ENCODE measurements at regions not wholly inside any gene's neighbourhood (a gene's known extent, or its start where the extent isn't known, plus 50 kb on each side); places are given as distances from the start of the nearest gene placed in this dataset.

- FAIRE-seq = no peak
- H3K4me3 ChIP-seq (ENCODE audit: low read depth, low read length) = no peak overlapping the region
- no peaks in the 10 kb centered on the region for H3K36me3 ChIP-seq (ENCODE audit: control insufficient read depth, insufficient read depth, low read length)
- DNase-seq (ENCODE audit: low read depth) = no peak
- no peaks in the 10 kb centered on the region for H3K27me3 ChIP-seq (ENCODE audit: control insufficient read depth, insufficient read depth, low read length)
- TF ChIP-seq, protein P1, sequence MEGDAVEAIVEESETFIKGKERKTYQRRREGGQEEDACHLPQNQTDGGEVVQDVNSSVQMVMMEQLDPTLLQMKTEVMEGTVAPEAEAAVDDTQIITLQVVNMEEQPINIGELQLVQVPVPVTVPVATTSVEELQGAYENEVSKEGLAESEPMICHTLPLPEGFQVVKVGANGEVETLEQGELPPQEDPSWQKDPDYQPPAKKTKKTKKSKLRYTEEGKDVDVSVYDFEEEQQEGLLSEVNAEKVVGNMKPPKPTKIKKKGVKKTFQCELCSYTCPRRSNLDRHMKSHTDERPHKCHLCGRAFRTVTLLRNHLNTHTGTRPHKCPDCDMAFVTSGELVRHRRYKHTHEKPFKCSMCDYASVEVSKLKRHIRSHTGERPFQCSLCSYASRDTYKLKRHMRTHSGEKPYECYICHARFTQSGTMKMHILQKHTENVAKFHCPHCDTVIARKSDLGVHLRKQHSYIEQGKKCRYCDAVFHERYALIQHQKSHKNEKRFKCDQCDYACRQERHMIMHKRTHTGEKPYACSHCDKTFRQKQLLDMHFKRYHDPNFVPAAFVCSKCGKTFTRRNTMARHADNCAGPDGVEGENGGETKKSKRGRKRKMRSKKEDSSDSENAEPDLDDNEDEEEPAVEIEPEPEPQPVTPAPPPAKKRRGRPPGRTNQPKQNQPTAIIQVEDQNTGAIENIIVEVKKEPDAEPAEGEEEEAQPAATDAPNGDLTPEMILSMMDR (IDR thresholded peaks at IDR 0.05; ENCODE audit: insufficient read depth, low read length, severe bottlenecking) = no peak
Measured at GRCh38 chr5:173816728-173817127, 71.4 kb upstream of the CPEB4 start.

- TF ChIP-seq, protein P1 (IDR thresholded peaks at IDR 0.05; ENCODE audit: insufficient read depth, low read length, severe bottlenecking) = no peak
- DNase-seq (ENCODE audit: low read depth) (no peak), FAIRE-seq (no peak)
- Histone ChIP-seq H3K36me3 (ENCODE audit: control insufficient read depth, insufficient read depth, low read length) (no peaks in the 10 kb centered on the region), H3K4me3 (ENCODE audit: low read depth, low read length) (no peak overlapping the region), H3K27me3 (ENCODE audit: control insufficient read depth, insufficient read depth, low read length) (no peaks in the 10 kb centered on the region)
Measured at GRCh38 chr5:173817561-173817960, 70.6 kb upstream of the CPEB4 start.

DNA sequence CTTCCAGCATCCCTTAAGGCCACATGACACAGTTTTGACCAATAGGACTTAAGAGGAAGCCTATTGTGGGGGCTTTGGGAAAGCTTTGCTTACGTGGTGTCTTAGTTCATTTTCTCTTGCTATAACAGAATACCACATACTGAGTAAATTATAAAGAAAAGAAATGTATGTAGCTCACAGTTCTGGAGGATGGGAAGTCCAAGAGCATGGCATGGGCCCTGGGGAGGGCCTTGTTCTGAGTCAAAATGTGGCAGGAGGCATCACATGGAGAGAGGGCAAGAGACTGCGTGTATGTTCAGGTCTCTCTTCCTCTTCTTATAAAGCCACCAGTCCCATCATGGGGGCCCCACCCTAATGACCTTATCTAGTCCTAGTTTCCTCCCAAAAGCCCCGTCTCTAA, 68.6 kb upstream of the CPEB4 start:
- TF ChIP-seq, protein P1 (IDR thresholded peaks at IDR 0.05; ENCODE audit: insufficient read depth, low read length, severe bottlenecking) = no peak
- Histone ChIP-seq H3K4me3 (ENCODE audit: low read depth, low read length) (no peak overlapping the region), H3K27me3 (ENCODE audit: control insufficient read depth, insufficient read depth, low read length) (no peaks in the 10 kb centered on the region), H3K36me3 (ENCODE audit: control insufficient read depth, insufficient read depth, low read length) (no peaks in the 10 kb centered on the region)
- no peak for FAIRE-seq
- DNase-seq (ENCODE audit: low read depth) = no peak

DNA sequence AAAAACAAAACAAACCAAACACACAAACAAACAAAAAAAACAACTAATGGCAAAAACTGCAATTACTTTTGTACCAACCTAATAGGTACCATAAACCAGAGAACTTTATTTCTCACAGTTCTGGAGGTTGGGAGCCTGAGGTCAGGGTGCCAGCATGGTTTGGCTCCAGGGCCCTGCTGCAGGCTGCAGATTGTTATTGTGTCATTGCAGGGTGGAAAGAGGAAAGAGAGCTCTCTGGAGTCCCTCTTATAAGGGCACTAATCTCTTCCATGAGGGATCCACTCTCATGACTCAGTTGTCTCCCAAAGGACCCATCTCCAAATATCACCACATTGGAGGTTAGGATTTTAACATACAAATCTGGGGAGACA, 64.9 kb upstream of the CPEB4 start:
- H3K4me3 ChIP-seq (ENCODE audit: low read depth, low read length) = no peak overlapping the region
- no peak for FAIRE-seq
- TF ChIP-seq, protein P1 (IDR thresholded peaks at IDR 0.05; ENCODE audit: insufficient read depth, low read length, severe bottlenecking) = no peak

DNA sequence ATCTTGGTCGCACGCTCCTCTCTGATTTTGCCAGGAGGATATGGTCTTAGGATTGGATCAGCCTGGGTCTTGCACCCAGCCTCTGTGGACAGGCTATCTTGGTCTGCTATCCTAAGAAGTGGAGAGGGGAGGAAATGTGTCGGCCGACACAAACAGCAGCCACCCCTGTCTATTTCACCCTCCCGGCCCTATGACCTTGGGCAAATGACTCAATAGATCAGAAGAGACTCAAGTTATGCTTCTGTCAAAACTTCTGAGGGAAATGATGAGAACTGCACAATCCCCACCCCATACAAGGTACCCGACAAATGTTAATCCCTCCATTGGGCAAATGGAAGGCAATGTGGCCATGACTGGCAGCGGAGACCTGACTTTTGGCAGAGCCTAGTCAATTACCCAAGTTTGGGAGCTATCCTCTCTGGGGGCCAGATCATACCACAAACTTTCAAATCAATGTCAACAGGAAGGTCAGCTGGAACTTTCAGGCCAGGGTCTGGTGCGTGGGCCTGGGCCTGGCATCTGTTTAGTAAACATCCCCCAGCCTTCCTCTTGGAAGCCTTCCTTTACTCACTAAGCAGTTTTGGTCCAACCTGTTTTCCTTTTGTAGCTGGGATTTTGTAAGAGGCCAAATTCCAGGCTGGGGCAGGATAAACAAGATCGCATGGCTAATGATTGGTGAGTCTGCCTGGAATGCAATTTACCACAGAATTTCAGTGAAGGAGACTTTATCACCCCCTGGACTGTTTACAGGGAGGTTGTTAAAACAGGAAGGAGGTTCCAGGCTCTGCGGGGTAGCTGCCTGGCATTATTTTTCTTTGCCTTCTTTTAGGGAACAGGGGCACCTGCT, 64.2 kb upstream of the CPEB4 start:
- FAIRE-seq (no peak), DNase-seq (ENCODE audit: low read depth) (peak; percentile 87)
- Histone ChIP-seq H3K36me3 (ENCODE audit: control insufficient read depth, insufficient read depth, low read length) (no peaks in the 10 kb centered on the region), H3K27me3 (ENCODE audit: control insufficient read depth, insufficient read depth, low read length) (no peaks in the 10 kb centered on the region), H3K4me3 (ENCODE audit: low read depth, low read length) (no peak overlapping the region)
- TF ChIP-seq, protein P1 (IDR thresholded peaks at IDR 0.05; ENCODE audit: insufficient read depth, low read length, severe bottlenecking) = no peak

More for the DNA sequence above, 64.9 kb upstream of the CPEB4 start:
- DNase-seq (ENCODE audit: low read depth) = no peak
- H3K27me3 ChIP-seq (ENCODE audit: control insufficient read depth, insufficient read depth, low read length) = no peaks in the 10 kb centered on the region
- no peaks in the 10 kb centered on the region for H3K36me3 ChIP-seq (ENCODE audit: control insufficient read depth, insufficient read depth, low read length)
